ENCODE measurements at regions not wholly inside any gene's neighbourhood (a gene's known extent, or its start where the extent isn't known, plus 50 kb on each side); places are given as distances from the start of the nearest gene placed in this dataset.

DNA sequence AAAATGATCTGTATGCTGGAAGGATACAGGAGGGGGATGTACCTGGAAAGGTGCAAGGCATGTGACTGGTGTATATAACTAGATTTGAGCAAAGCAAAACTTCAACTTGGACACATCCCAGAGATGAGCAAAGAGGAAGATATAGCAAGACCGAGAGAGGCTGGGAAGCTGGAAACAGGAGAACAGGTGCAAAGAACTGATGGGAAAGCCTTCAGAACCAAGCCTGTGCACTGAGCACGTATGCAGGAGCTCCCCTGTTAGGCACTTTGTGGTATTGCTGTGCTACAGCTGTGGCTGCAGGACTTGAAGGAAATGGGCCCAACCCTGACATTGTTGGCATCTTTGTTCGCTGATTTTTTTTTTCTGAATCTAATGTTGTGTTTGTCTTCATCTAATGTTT lies 120.7 kb upstream of the PWP1 start:
- no peak overlapping the region for H3K4me3 ChIP-seq
- peak in 2 of 7 donors; percentile 17 to 21 for DNase-seq
- intact Hi-C loops (cut with DNase I) = no loop called here

DNA sequence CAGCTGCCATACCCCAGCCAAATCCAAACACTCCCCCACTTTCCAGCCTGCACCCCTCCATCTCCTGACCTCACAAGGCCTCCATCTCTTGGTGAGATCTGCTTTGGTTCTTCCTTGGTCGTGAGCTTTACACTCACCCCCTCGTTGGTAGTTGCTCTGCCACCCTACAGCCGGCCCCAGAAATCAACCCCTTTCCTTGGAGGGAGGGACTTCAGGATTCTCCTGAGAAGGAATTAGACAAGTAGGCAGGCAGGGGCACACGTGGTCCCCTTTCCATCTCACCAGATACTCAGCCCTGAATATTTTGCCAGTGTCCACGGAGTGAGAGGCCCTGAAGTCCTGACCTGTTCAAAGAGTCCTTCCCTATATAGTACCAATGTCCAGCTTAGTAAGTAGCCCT lies 120.0 kb upstream of the PWP1 start:
- Histone ChIP-seq H3K36me3 (replicated peaks in 1 of 2) (no peaks in the 10 kb centered on the region), H3K4me1 (replicated peaks in 1 of 2) (no peaks in the 10 kb centered on the region), H3K27me3 (no peaks in the 10 kb centered on the region), H3K4me3 (no peak overlapping the region), H3K27ac (no peak overlapping the region), H3K9me3 (replicated peaks in 1 of 3) (no peaks in the 10 kb centered on the region)
- 66 to 76% (median 68%) methylated on average over 5 of the region's 5 CpGs for WGBS, 4 donors
- intact Hi-C loops (cut with DNase I) = no loop called here
- DNase-seq = no peak
- TF ChIP-seq, protein P1, sequence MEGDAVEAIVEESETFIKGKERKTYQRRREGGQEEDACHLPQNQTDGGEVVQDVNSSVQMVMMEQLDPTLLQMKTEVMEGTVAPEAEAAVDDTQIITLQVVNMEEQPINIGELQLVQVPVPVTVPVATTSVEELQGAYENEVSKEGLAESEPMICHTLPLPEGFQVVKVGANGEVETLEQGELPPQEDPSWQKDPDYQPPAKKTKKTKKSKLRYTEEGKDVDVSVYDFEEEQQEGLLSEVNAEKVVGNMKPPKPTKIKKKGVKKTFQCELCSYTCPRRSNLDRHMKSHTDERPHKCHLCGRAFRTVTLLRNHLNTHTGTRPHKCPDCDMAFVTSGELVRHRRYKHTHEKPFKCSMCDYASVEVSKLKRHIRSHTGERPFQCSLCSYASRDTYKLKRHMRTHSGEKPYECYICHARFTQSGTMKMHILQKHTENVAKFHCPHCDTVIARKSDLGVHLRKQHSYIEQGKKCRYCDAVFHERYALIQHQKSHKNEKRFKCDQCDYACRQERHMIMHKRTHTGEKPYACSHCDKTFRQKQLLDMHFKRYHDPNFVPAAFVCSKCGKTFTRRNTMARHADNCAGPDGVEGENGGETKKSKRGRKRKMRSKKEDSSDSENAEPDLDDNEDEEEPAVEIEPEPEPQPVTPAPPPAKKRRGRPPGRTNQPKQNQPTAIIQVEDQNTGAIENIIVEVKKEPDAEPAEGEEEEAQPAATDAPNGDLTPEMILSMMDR (IDR thresholded peaks at IDR 0.05) = no peak
- no peak for TF ChIP-seq POLR2A (IDR thresholded peaks at IDR 0.05)

More for the DNA sequence above, 120.7 kb upstream of the PWP1 start:
- no peaks in the 10 kb centered on the region for H3K4me1 ChIP-seq (replicated peaks in 1 of 2)
- 49 to 67% (median 58%) methylated on average over 3 of the region's 3 CpGs for WGBS, 4 donors
- H3K27me3 ChIP-seq = no peaks in the 10 kb centered on the region
- no peaks in the 10 kb centered on the region for H3K9me3 ChIP-seq (replicated peaks in 1 of 3)
- no peak overlapping the region for H3K27ac ChIP-seq
- TF ChIP-seq POLR2A (IDR thresholded peaks at IDR 0.05) = no peak
- TF ChIP-seq, protein P1 (IDR thresholded peaks at IDR 0.05) = peak in 5 of 6 experiments; percentile 18 to 32 (median 27)
- H3K36me3 ChIP-seq (replicated peaks in 1 of 2) = no peaks in the 10 kb centered on the region

DNA sequence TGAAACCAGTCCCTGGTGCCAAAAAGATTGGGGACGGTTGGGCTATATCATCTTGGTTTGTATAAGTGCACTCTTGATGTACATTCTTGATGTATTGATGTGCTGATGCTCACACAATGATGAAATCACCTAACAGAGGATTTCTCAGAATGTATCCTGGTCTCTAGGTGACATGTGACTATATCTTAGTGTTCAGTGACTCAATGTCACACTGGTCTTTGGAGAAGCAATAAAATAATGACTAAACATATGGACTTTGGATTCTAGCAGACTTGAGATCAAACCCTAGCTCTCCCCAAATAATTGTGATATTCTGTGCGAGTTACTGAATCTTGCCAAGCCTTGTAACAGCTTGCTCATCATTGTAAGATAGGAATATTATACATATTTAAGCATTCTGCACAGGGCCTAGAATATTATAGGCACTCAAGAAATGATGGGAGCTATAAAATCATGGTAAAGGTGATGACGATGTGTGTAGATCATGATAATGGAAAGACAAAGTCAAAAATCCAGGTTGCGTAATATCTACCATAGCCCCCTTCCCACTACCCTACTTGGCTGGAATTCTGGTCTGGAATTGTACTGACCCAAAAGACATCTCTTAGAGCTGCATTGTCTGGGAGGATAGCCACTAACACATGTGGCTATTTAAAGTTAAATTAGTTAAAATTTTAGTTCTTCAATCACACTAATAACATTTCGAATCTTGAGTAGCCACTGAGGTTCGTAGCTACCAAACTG lies 117.6 kb upstream of the PWP1 start:
- Histone ChIP-seq H3K4me1 (replicated peaks in 1 of 2) (no peaks in the 10 kb centered on the region), H3K36me3 (replicated peaks in 1 of 2) (no peaks in the 10 kb centered on the region), H3K9me3 (replicated peaks in 1 of 3) (no peaks in the 10 kb centered on the region), H3K4me3 (no peak overlapping the region), H3K27ac (no peak overlapping the region), H3K27me3 (no peaks in the 10 kb centered on the region)
- no peak for DNase-seq
- WGBS, 4 donors = 92 to 94% (median 93%) methylated on average over 6 of the region's 6 CpGs
- TF ChIP-seq POLR2A (IDR thresholded peaks at IDR 0.05) = no peak
- TF ChIP-seq, protein P1 (IDR thresholded peaks at IDR 0.05) = no peak
- intact Hi-C loops (cut with DNase I) = no loop called here

DNA sequence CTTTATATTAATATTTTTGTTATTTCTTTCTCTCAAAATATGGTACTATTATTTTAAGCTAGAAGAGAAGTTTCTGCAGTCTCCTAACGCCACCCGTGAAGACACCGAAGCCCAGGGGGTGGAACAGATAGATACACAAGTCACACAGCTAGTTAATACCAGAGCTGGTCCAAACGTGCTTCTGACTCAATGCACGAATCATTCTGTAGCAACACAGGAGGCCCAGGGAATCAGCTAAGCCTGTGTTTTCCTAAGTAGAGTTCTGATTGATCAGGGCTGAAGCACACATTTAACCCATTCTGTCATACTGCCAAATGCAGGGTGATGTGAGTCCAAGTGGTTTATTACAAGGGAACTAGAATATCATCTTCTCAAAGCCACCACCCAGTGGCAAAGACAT lies 116.9 kb upstream of the PWP1 start:
- Histone ChIP-seq H3K9me3 (replicated peaks in 1 of 3) (no peaks in the 10 kb centered on the region), H3K27ac (no peak overlapping the region), H3K4me3 (no peak overlapping the region), H3K4me1 (replicated peaks in 1 of 2) (no peaks in the 10 kb centered on the region), H3K27me3 (no peaks in the 10 kb centered on the region), H3K36me3 (replicated peaks in 1 of 2) (no peaks in the 10 kb centered on the region)
- 82 to 94% (median 85%) methylated on average over 5 of the region's 5 CpGs for WGBS, 4 donors
- intact Hi-C loops (cut with DNase I) = no loop called here
- no peak for TF ChIP-seq POLR2A (IDR thresholded peaks at IDR 0.05)
- TF ChIP-seq, protein P1 (IDR thresholded peaks at IDR 0.05) = no peak
- no peak for DNase-seq
